NT2/D1 (cell line): ENCODE measurements at regions not wholly inside any gene's neighbourhood (a gene's known extent, or its start where the extent isn't known, plus 50 kb on each side); places are given as distances from the start of the nearest gene placed in this dataset.

ENCODE experiments used
- SUZ12 ChIP-seq: IDR thresholded peaks from 2 replicates; pipeline ENCODE4 v1.6.1; 2011; ENCODE audit not compliant: insufficient read length, insufficient read depth; ENCODE audit errors: extremely low read depth
- YY1 ChIP-seq: IDR thresholded peaks from 2 replicates; pipeline ENCODE4 v1.6.1; 2011; ENCODE audit not compliant: insufficient read length, insufficient read depth
- ZNF274 ChIP-seq: IDR thresholded peaks from 2 replicates; pipeline ENCODE4 v1.6.1; 2011; ENCODE audit warnings: mild to moderate bottlenecking, low read depth, low read length

DNA sequence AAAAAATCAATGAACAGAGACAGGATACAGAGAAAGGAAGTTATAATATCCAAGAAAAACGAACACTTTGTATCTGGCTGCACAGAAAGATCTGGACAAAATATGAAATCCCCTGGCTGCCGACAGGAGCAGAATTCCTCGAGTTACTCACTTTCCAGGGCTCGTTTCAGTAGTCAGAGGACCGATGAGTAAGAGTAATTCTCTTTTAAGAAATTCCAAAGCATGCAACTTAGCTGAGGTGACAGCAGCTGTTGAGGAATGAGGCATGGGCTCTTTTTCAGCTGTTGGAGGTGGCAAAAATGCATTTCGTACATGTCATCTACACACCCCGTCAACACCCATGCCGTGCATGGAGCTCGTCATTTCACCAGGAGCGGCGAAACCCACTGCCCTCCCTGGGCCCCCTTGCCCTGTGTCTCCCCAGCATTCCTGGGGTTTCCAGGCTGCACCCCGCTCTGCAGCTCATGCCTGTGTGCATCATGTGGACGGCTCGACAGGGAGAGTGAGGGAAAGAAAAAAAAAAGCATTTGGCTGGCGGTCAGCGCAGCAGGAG is 210.8 kb upstream of the SMIM21 start:
- TF ChIP-seq SUZ12 (no peak), YY1 (no peak), ZNF274 (no peak)
